Calu3 (cell line): ENCODE measurements at regions not wholly inside any gene's neighbourhood (a gene's known extent, or its start where the extent isn't known, plus 50 kb on each side); places are given as distances from the start of the nearest gene placed in this dataset.
"Not testable (repeated sequence)": the region's sequence is repeated elsewhere in the genome, so short reads cannot be mapped to it uniquely, and the experiment has no call there.

Source experiments
- BruUV-seq: library from RNA; stranded (reverse); fragments of 400-500 nt; replicated peaks from 2 replicates; lab custom pipeline; 2021; lab: Mats Ljungman, UMichigan
- CTCF ChIA-PET: fragments of 300-600 bp; sonication (Branson Sonifier 250); formaldehyde crosslinking; loops from one replicate; lab custom pipeline; 2022; ENCODE audit warnings: antibody characterized with exemption; lab: Charles Lee
- DNase-seq: peaks from one replicate; pipeline ENCODE4 v3.0.0; 2022
- H3K27ac Mint-ChIP-seq: one replicate; pipeline ENCODE4 v1.8.0; 2022; ENCODE audit warnings: mixed read lengths; ENCODE audit not compliant: unreplicated experiment
- H3K27me3 Mint-ChIP-seq: one replicate; pipeline ENCODE4 v1.8.0; 2022; ENCODE audit warnings: mixed read lengths; ENCODE audit not compliant: unreplicated experiment
- H3K36me3 Mint-ChIP-seq: one replicate; pipeline ENCODE4 v1.8.0; 2022; ENCODE audit warnings: mild to moderate bottlenecking, moderate library complexity, mixed read lengths; ENCODE audit not compliant: insufficient read depth, unreplicated experiment
- H3K4me1 Mint-ChIP-seq: one replicate; pipeline ENCODE4 v1.8.0; 2022; ENCODE audit warnings: mild to moderate bottlenecking, low read depth, mixed read lengths; ENCODE audit not compliant: unreplicated experiment
- H3K4me3 Mint-ChIP-seq: one replicate; pipeline ENCODE4 v1.8.0; 2022; ENCODE audit warnings: mild to moderate bottlenecking, low read depth, moderate library complexity, mixed read lengths; ENCODE audit not compliant: unreplicated experiment
- H3K9me3 Mint-ChIP-seq: one replicate; pipeline ENCODE4 v1.8.0; 2022; ENCODE audit warnings: low read depth, mixed read lengths; ENCODE audit not compliant: unreplicated experiment
- intact Hi-C: fragments of 100-400 bp; cut with micrococcal nuclease; formaldehyde crosslinking; loops from one replicate; pipeline ENCODE4 v1.10.0; 2022; ENCODE audit not compliant: unreplicated experiment
- TF ChIP-seq, protein P1 (sequence below): fragments of 200-600 bp; IDR thresholded peaks from one replicate; pipeline ENCODE4 v1.8.0; 2022; ENCODE audit warnings: antibody characterized with exemption; ENCODE audit not compliant: unreplicated experiment

GRCh38 chrX:137119049-137119448 is 85.3 kb upstream of the GPR101 start:
- peaks cover 9% of the 10 kb centered on the region for H3K9me3 Mint-ChIP-seq
- CTCF ChIA-PET: no interaction called here
- no peaks in the 10 kb centered on the region for H3K27me3 Mint-ChIP-seq
- no peak overlapping the region for H3K27ac Mint-ChIP-seq
- H3K4me3 Mint-ChIP-seq: no peak overlapping the region
- TF ChIP-seq, protein P1, sequence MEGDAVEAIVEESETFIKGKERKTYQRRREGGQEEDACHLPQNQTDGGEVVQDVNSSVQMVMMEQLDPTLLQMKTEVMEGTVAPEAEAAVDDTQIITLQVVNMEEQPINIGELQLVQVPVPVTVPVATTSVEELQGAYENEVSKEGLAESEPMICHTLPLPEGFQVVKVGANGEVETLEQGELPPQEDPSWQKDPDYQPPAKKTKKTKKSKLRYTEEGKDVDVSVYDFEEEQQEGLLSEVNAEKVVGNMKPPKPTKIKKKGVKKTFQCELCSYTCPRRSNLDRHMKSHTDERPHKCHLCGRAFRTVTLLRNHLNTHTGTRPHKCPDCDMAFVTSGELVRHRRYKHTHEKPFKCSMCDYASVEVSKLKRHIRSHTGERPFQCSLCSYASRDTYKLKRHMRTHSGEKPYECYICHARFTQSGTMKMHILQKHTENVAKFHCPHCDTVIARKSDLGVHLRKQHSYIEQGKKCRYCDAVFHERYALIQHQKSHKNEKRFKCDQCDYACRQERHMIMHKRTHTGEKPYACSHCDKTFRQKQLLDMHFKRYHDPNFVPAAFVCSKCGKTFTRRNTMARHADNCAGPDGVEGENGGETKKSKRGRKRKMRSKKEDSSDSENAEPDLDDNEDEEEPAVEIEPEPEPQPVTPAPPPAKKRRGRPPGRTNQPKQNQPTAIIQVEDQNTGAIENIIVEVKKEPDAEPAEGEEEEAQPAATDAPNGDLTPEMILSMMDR: no peak
- no peaks in the 10 kb centered on the region for H3K36me3 Mint-ChIP-seq
- BruUV-seq: no TSS peak
- intact Hi-C loops: no loop called here
- DNase-seq: no peak
- no peaks in the 10 kb centered on the region for H3K4me1 Mint-ChIP-seq

DNA sequence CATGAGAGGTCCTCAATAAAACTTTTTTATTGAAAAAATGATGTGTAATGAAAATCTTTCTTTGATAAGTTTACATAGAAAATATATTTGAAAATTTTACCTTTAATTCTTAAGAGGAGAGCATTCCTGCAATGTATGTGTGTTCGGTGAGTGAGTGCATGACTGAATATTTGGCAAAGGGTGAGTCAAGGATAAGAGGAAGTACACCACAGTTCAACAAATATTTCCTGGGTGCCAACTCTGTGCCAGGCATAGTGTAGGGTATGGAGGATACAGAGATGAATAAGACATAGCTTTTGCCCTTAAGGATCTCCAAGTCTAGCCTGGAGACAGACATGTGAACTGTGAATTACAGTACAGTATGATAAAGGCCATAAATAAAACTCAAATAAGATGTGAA is 84.7 kb upstream of the GPR101 start:
- CTCF ChIA-PET: no interaction called here
- no peak for DNase-seq
- H3K27me3 Mint-ChIP-seq: no peaks in the 10 kb centered on the region
- H3K36me3 Mint-ChIP-seq: no peaks in the 10 kb centered on the region
- TF ChIP-seq, protein P1: no peak
- no peak overlapping the region for H3K4me3 Mint-ChIP-seq
- no peak overlapping the region for H3K27ac Mint-ChIP-seq
- H3K9me3 Mint-ChIP-seq: peaks cover 4% of the 10 kb centered on the region
- intact Hi-C loops: no loop called here
- no TSS peak for BruUV-seq
- H3K4me1 Mint-ChIP-seq: no peaks in the 10 kb centered on the region

DNA sequence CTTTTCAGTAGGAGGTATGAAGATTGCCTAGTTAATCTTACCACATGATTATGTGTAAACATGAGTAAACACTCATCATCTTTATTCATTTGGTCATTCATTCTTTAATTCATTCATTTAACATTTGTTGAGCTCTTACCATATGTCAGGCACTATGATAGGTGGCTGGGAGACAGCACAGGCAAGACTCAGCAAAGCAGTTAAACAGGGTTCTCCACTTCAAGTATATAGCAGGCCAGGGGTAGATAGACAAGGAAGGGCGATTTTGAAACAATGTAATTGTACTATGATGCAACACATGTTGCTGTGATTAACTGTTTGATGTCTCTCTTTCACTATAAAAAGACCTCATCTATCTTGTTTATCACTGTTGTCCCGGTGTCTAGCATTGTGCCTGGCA is 84.3 kb upstream of the GPR101 start:
- TF ChIP-seq, protein P1: no peak
- no peaks in the 10 kb centered on the region for H3K4me1 Mint-ChIP-seq
- H3K27me3 Mint-ChIP-seq: no peaks in the 10 kb centered on the region
- no peak overlapping the region for H3K27ac Mint-ChIP-seq
- no peaks in the 10 kb centered on the region for H3K36me3 Mint-ChIP-seq
- no peak for DNase-seq
- CTCF ChIA-PET: no interaction called here
- intact Hi-C loops: no loop called here
- peaks cover 3% of the 10 kb centered on the region for H3K9me3 Mint-ChIP-seq
- H3K4me3 Mint-ChIP-seq: no peak overlapping the region
- BruUV-seq: no TSS peak

DNA sequence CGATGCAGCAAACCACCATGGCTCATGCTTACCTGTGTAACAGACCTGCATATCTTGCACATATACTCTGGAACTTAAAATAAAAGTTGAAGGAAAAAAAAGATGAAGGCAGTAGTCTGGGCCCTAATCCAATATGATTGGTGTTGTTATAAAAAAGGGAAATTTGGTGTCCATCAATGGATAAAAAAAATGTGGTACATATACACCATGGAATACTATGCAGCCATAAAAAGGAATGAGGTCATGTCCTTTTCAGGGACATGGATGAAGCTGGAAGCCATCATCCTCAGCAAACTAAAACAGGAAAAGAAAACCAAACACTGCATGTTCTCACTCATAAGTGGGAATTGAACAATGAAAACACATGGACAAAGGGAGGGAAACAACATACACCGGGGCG is 74.1 kb upstream of the GPR101 start:
- intact Hi-C loops, DNase-seq, H3K4me3 Mint-ChIP-seq, BruUV-seq, H3K27ac Mint-ChIP-seq, CTCF ChIA-PET, H3K9me3 Mint-ChIP-seq, H3K36me3 Mint-ChIP-seq, H3K27me3 Mint-ChIP-seq, H3K4me1 Mint-ChIP-seq: not testable (repeated sequence)

GRCh38 chrX:137101273-137101990 is 67.6 kb upstream of the GPR101 start:
- H3K36me3 Mint-ChIP-seq: no peaks in the 10 kb centered on the region
- CTCF ChIA-PET: no interaction called here
- no peak overlapping the region for H3K4me3 Mint-ChIP-seq
- H3K9me3 Mint-ChIP-seq: peaks cover 4% of the 10 kb centered on the region
- TF ChIP-seq, protein P1: no peak
- no peak for DNase-seq
- no peaks in the 10 kb centered on the region for H3K4me1 Mint-ChIP-seq
- BruUV-seq: no TSS peak
- no peak overlapping the region for H3K27ac Mint-ChIP-seq
- intact Hi-C loops: no loop called here
- no peaks in the 10 kb centered on the region for H3K27me3 Mint-ChIP-seq
